ENCODE measurements at regions not wholly inside any gene's neighbourhood (a gene's known extent, or its start where the extent isn't known, plus 50 kb on each side); places are given as distances from the start of the nearest gene placed in this dataset.

DNA sequence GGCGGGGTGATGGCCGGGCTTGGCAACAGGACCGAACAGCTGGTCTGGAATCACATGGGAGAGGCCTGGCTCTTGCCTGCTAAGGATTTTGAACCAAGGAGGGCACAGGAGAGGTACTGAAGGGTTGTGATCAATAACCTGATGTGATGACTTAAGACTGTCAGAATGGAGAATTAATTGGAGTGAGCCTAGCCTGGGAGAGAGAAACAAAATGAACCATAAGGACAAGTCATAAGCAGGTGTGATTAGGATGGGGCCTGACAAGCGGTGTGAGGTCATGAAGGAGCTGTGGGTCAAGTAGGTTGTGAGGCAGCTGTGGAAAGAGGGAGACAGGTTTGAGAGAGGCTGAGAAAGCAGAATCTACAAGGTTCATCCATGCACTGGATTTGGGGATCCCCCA, 104.6 kb downstream of the MED10 start:
- FAIRE-seq (no peak), DNase-seq (ENCODE audit: low read depth) (no peak)
- Histone ChIP-seq H3K36me3 (ENCODE audit: insufficient read depth, low read length) (no peaks in the 10 kb centered on the region), H3K9me3 (ENCODE audit: insufficient read depth, low read depth, low read length) (peaks cover 2% of the 10 kb centered on the region), H3K27ac (ENCODE audit: low read depth, low read length) (no peak overlapping the region), H3K4me2 (ENCODE audit: low read length) (no peak overlapping the region), H2AFZ (ENCODE audit: low read depth, low read length) (no peak overlapping the region), H3K27me3 (ENCODE audit: insufficient read depth, low read length) (no peaks in the 10 kb centered on the region), H3K4me1 (ENCODE audit: insufficient read depth, low read length) (no peaks in the 10 kb centered on the region), H3K9ac (ENCODE audit: low read length) (no peak overlapping the region), H4K20me1 (ENCODE audit: insufficient read depth, low read length) (no peaks in the 10 kb centered on the region), H3K4me3 (ENCODE audit: insufficient read depth, low read depth, low read length) (no peak overlapping the region), H3K79me2 (ENCODE audit: insufficient read depth, low read length) (no peaks in the 10 kb centered on the region)
- Mint-ChIP-seq H3K27ac (ENCODE audit: unreplicated experiment) (no peak overlapping the region), H3K36me3 (ENCODE audit: low read depth, unreplicated experiment) (no peaks in the 10 kb centered on the region), H3K4me3 (ENCODE audit: unreplicated experiment) (no peak overlapping the region), H3K9me3 (ENCODE audit: unreplicated experiment) (no peaks in the 10 kb centered on the region), H3K4me1 (ENCODE audit: low read depth, unreplicated experiment) (no peaks in the 10 kb centered on the region), H3K27me3 (ENCODE audit: low read depth, unreplicated experiment) (peaks cover 9% of the 10 kb centered on the region)
- TF ChIP-seq EZH2 (IDR thresholded peaks at IDR 0.05; ENCODE audit: insufficient read depth, low read length): no peak
- TF ChIP-seq, protein P1, sequence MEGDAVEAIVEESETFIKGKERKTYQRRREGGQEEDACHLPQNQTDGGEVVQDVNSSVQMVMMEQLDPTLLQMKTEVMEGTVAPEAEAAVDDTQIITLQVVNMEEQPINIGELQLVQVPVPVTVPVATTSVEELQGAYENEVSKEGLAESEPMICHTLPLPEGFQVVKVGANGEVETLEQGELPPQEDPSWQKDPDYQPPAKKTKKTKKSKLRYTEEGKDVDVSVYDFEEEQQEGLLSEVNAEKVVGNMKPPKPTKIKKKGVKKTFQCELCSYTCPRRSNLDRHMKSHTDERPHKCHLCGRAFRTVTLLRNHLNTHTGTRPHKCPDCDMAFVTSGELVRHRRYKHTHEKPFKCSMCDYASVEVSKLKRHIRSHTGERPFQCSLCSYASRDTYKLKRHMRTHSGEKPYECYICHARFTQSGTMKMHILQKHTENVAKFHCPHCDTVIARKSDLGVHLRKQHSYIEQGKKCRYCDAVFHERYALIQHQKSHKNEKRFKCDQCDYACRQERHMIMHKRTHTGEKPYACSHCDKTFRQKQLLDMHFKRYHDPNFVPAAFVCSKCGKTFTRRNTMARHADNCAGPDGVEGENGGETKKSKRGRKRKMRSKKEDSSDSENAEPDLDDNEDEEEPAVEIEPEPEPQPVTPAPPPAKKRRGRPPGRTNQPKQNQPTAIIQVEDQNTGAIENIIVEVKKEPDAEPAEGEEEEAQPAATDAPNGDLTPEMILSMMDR (IDR thresholded peaks at IDR 0.05; ENCODE audit: insufficient read depth, low read depth, low read length): no peak

DNA sequence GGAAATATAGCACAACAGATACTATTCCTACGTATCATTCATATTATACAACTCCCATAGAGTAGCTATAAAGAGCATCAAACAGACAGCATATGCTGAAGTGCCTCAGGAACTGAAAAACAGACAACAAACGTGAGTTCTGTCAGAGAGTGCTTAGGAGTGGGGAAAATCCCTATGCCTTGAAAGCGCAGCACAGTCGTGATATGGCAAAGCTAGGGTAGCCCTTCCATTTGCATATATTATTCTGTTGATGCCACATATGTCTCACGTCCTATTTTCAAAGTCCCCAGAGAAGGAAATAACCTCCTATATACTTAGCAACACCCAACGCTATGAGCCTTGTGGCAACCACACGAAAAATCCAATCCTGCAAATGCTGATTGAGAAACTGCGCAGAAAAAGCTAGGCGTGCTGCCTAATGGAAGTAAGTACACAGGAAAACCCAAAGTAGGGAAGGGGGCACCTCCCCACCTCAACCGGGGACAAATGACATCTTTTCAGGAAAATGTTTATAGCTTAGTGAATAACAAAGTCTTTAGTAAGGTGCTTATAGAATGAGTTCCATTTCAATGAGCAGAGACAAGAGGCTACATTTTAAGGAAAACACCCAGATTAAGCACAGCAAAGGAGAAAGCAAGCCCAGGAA, 105.1 kb downstream of the MED10 start:
- H3K9ac ChIP-seq (ENCODE audit: low read length): no peak overlapping the region
- no peaks in the 10 kb centered on the region for H3K36me3 Mint-ChIP-seq (ENCODE audit: low read depth, unreplicated experiment)
- no peaks in the 10 kb centered on the region for H3K9me3 Mint-ChIP-seq (ENCODE audit: unreplicated experiment)
- no peak for DNase-seq (ENCODE audit: low read depth)
- no peaks in the 10 kb centered on the region for H3K4me1 Mint-ChIP-seq (ENCODE audit: low read depth, unreplicated experiment)
- no peaks in the 10 kb centered on the region for H3K4me1 ChIP-seq (ENCODE audit: insufficient read depth, low read length)
- no peak overlapping the region for H3K4me2 ChIP-seq (ENCODE audit: low read length)
- H3K9me3 ChIP-seq (ENCODE audit: insufficient read depth, low read depth, low read length): peaks cover 2% of the 10 kb centered on the region
- no peak overlapping the region for H2AFZ ChIP-seq (ENCODE audit: low read depth, low read length)
- no peak overlapping the region for H3K4me3 Mint-ChIP-seq (ENCODE audit: unreplicated experiment)
- H3K79me2 ChIP-seq (ENCODE audit: insufficient read depth, low read length): no peaks in the 10 kb centered on the region
- H3K27ac Mint-ChIP-seq (ENCODE audit: unreplicated experiment): no peak overlapping the region
- no peaks in the 10 kb centered on the region for H3K27me3 ChIP-seq (ENCODE audit: insufficient read depth, low read length)
- H4K20me1 ChIP-seq (ENCODE audit: insufficient read depth, low read length): no peaks in the 10 kb centered on the region
- no peak for FAIRE-seq
- no peak overlapping the region for H3K27ac ChIP-seq (ENCODE audit: low read depth, low read length)
- no peaks in the 10 kb centered on the region for H3K36me3 ChIP-seq (ENCODE audit: insufficient read depth, low read length)
- peaks cover 9% of the 10 kb centered on the region for H3K27me3 Mint-ChIP-seq (ENCODE audit: low read depth, unreplicated experiment)
- H3K4me3 ChIP-seq (ENCODE audit: insufficient read depth, low read depth, low read length): no peak overlapping the region
- TF ChIP-seq EZH2 (IDR thresholded peaks at IDR 0.05; ENCODE audit: insufficient read depth, low read length): no peak
- TF ChIP-seq, protein P1 (IDR thresholded peaks at IDR 0.05; ENCODE audit: insufficient read depth, low read depth, low read length): no peak

DNA sequence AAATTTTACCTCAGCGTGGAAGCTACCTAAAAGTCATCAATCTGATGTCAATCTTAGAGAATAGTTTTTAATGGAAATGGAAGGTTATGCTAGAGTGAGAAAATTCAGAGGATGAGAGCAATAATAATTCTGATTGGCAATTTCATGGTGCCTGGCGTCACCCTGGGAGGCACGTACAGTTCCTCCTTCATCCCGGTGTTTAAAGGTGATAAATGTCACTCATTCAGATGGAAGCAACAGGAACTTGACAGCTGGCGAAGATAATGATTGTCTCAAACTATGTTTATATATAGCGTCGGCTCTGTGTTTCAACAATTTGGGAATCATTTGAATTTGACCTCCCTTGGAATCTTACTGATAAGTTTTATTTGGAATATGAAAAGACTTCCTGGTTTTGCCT, 108.4 kb downstream of the MED10 start:
- no peak overlapping the region for H3K27ac Mint-ChIP-seq (ENCODE audit: unreplicated experiment)

More for the DNA sequence above, 108.4 kb downstream of the MED10 start:
- H3K9ac ChIP-seq (ENCODE audit: low read length): no peak overlapping the region
- H3K36me3 ChIP-seq (ENCODE audit: insufficient read depth, low read length): no peaks in the 10 kb centered on the region
- Mint-ChIP-seq H3K9me3 (ENCODE audit: unreplicated experiment) (no peaks in the 10 kb centered on the region), H3K36me3 (ENCODE audit: low read depth, unreplicated experiment) (no peaks in the 10 kb centered on the region), H3K27me3 (ENCODE audit: low read depth, unreplicated experiment) (peaks cover 6% of the 10 kb centered on the region), H3K4me3 (ENCODE audit: unreplicated experiment) (no peak overlapping the region), H3K4me1 (ENCODE audit: low read depth, unreplicated experiment) (no peaks in the 10 kb centered on the region)
- FAIRE-seq: no peak
- no peaks in the 10 kb centered on the region for H3K27me3 ChIP-seq (ENCODE audit: insufficient read depth, low read length)
- no peaks in the 10 kb centered on the region for H3K79me2 ChIP-seq (ENCODE audit: insufficient read depth, low read length)
- H3K4me2 ChIP-seq (ENCODE audit: low read length): no peak overlapping the region
- H2AFZ ChIP-seq (ENCODE audit: low read depth, low read length): no peak overlapping the region
- H3K27ac ChIP-seq (ENCODE audit: low read depth, low read length): no peak overlapping the region
- no peaks in the 10 kb centered on the region for H3K9me3 ChIP-seq (ENCODE audit: insufficient read depth, low read depth, low read length)
- no peak overlapping the region for H3K4me3 ChIP-seq (ENCODE audit: insufficient read depth, low read depth, low read length)
- no peaks in the 10 kb centered on the region for H4K20me1 ChIP-seq (ENCODE audit: insufficient read depth, low read length)
- DNase-seq (ENCODE audit: low read depth): no peak
- TF ChIP-seq, protein P1 (IDR thresholded peaks at IDR 0.05; ENCODE audit: insufficient read depth, low read depth, low read length): no peak
- no peak for TF ChIP-seq EZH2 (IDR thresholded peaks at IDR 0.05; ENCODE audit: insufficient read depth, low read length)
- no peaks in the 10 kb centered on the region for H3K4me1 ChIP-seq (ENCODE audit: insufficient read depth, low read length)
